Stimulated activated CD8-positive, alpha-beta memory T cell treated with anti-CD3 and anti-CD28 coated beads, Interleukin-2, amount 100 ng/mL, for 1 hour (primary cell): ENCODE measurements at regions not wholly inside any gene's neighbourhood (a gene's known extent, or its start where the extent isn't known, plus 50 kb on each side); places are given as distances from the start of the nearest gene placed in this dataset.

ENCODE experiments used
- DNase-seq, 2 donors: peaks; one replicate each; pipeline ENCODE4 v3.0.0-alpha.2; 2020; ENCODE audit warnings: low read depth in 2 of 2

DNA sequence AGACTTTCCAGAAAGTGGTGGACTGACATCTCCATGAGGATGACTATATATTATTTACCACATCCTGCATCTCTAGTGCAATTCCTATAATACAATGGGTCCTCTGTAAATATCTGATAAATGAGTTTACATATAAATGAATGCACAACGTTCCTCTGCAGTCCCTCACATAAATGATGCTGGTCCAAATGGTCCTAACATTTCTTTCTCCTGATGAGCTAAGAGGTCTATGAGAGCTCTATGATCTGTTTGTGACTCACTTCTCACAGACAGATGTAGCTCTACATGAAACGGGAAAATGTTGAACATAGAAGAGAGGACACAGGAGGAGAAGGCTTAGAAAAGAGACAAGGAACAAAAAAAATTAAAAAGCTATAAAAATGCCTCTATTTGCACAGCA is 201.2 kb upstream of the PIK3C3 start:
- no peak for DNase-seq

DNA sequence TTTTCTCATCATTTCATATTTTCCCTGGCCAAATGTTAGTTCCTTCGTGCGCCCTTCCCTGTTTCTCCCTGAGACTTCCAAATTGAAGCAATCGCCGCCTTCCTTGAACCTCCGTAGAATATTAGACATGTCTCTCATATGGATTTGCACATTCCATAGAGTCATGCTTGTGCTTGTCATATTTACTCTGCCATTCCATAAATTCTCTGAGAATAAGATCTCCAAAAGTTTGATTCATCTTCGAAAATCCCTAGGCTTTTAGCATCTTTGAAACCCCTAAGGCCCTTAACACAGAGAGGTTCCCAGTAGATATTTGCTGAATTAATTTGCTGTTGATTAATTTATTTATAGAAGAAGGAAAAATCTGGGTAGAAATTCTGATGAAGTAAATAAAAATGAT is 202.2 kb upstream of the PIK3C3 start:
- DNase-seq: no peak

DNA sequence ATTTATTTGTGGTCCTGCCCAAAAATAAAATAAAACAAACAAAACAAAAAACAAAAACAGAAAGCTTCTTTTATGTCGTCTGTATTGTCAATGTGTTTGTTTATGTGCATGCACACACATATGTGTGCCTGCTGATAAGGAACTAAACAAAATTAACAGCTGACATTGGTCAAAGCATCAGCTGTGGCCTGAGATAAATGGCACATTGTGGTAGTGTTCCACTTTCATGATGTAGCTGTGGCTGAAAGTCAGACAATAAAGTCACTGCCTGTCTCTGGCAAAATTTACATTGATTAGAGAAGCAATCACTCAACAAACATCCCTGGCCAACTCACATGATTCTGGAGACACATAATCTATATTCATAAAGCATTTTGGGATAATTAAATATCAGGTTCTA is 203.4 kb upstream of the PIK3C3 start:
- DNase-seq: no peak

DNA sequence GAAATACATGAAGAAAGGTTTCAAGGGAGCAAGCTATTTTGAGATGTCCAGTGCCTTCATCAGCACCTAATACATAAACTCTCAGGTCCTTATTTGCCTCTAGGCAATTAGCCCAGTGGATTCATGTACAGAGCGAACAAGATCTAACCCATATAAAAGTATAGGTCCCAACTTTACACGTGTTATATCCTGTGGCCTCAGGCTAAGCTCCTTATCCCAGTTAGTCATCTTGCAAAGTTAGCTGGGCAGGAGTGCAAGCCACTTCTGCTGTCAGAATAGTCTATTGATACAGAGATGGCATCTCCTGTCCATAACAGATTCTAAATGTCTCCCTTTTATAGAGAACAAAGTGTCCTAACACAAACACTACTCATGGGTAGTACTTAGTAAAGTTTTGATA is 203.9 kb upstream of the PIK3C3 start:
- DNase-seq: no peak

DNA sequence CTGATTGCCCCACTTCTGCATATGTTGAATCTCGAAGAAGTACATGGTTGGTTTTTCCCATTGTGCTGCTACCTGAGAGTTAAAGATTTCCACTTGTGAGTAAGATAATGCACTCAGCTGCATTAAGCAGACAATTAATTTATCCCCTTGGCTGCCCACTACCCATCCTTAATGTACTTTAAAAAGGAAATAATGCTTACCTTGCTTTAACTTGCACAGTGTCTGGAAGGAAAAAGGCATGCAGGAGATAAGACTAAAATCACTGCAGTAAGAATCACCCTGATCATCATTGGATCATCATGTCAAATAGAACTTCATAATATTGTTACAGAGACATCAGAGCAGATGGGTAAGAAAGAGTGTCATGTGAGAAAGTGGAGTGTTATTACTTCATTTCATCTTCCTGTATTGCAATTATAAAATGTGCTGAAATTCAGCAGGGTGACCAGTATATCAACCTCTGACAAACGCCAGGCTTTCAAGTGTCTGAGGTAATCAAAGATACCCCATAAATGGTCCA is 207.3 kb upstream of the PIK3C3 start:
- DNase-seq: no peak

DNA sequence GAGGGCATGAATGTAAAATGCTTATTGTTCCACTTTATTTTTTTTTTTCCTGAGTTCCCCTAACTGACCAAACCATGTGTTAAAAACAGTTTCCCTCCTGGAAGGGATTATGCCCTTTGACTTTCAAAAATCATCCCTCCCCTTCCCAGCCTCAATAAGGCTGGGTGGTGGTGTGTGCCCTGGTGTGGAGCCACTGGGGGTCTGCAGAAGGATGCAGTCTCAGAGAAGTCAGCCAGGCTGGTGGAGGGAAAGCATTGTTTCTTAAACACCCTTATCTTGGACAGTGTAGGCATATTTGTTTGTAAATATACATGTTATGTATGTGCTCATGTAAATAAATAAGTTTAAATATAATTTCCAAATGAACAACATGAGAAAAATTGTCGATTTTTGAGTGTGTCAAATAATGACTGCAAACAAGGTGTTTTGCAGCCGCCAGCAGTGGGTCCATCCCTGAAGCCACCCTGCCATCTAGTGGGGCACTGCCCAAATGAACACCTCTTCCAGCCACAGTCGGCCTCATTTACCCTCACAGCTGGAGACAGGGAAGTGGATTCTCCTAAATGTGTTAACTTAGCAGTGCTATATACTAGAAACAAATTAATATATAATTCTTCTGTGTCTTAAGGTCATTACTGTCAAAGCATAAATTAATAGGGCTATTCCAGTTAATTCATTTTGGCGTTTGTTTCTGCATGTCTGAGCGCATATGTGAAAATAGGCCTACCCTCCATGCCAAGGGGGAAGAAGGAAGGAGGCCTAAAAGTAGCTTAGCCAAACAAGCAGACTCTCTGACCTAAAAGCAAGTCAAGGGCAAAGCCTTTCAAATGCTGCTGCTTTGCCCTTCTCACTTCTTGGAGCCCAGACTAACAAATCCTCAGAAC is 209.6 kb upstream of the PIK3C3 start:
- no peak for DNase-seq

DNA sequence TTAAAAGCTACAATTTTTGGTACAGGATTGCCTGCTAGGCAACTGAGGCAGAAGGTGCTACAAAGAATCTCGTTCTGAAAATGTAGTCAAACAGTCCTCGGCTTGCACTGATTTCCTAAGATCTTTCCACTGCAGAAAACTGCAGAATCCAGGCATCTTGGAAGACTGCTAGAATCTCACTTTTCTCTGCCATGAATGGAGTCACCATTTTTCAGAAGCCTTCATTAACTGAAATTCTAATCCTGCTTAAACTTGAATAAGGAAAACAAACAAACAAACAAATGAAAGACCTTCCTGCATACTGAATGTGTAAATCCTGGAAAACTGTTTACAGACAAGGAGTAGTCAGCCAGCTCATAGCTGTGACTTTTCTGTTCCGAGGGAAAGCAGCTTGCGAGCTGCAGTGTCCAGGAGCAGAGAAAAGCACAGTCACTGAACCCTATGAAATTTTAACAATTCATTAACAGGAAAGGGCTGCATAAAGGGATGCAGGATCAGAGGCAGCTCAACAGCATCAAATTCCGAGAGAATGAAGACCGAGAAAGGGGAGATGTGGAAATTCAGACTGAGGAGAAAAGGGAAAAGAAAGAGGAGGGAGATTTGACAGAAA is 210.5 kb upstream of the PIK3C3 start:
- no peak for DNase-seq

DNA sequence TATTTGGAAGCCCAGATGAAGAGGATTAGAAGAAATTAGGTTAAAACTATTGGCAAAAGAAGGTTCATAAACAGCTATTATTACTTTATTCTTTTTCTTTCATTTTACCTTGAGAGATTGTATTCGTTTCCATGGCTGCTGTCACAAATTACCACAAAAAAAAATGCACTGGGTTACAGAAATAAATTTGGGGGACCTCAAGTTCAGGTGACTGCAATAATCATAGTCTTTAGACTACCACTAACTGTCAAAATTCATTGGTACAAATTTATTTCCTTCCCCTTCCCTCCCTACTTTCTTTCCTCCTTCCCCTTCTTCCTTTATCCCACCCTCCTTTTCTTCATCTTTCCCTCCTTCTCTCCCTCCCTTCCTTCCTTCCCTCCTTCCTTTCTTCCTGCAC is 217.8 kb upstream of the PIK3C3 start:
- no peak for DNase-seq

DNA sequence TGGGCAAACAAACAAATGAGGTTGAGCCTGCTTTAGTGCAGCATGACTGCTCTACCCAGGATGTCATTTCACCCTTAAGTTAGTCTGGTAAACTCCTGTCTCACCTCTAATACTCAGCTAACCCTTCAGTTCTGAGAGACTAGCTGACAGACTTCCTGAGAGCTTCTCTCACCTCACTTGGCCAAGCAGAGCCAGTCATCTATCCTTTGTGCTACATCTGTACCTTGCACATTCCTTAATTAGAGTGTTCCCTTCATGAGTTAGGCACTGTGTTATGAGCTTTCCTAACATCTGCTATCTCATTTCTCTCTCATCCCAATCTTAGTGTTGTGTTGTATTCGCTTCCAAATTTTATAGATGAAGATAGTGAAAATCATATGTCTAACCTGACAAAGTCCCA is 220.1 kb upstream of the PIK3C3 start:
- DNase-seq: no peak

DNA sequence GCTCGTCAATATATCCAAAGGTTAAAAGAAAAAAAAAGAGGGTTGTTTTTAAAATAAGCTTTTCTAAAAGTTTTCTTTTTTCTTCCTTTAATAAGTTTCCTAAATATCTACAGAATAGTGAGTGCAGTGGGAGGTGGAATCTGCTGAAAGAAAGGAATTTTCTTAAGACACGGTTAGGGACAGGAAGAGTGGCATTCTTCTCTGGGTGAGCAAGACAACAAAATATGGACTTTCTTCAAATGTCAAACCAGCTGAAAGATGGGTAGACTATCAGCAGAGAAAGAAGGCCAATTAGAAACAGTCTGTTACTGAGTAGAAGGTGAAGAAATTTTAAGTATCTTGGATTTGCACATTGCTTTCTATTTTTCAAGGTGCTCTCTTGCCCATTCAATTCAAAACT is 222.7 kb upstream of the PIK3C3 start:
- no peak for DNase-seq

DNA sequence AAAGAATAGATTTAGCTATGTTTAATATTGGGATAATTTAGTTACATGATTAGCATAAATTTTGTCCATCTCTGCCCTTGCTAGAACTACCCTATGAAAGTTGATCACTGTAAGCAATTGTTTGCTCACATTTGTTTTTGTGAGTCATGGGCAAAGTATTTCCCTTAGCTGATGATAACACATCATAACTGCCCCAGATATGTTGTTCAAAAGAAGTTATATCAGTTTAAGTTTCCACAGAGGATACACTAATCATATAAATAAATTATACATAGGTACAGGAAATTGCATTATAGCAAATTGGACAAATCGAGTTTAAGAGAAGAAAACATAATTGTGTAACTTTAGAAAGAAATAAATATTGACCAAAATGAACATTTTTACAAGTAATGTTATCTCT is 223.2 kb upstream of the PIK3C3 start:
- DNase-seq: no peak

DNA sequence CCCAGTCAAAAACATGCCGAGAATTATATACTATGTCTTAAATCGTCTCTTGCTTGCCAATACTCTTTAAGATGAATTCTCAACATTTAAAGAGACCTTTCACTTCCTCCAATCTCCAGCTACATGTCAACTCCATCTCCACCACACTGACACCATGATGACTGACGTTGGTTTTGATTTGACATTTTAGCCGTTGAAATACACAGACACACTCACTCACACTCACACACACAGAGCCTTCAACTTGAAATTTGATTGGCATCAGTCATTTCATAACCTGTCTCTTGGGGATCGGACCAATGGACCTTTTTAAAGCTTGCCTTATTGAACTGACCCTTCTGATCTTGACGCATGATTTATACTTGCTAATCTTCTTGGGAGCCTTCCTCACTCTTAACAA is 230.8 kb upstream of the PIK3C3 start:
- no peak for DNase-seq

DNA sequence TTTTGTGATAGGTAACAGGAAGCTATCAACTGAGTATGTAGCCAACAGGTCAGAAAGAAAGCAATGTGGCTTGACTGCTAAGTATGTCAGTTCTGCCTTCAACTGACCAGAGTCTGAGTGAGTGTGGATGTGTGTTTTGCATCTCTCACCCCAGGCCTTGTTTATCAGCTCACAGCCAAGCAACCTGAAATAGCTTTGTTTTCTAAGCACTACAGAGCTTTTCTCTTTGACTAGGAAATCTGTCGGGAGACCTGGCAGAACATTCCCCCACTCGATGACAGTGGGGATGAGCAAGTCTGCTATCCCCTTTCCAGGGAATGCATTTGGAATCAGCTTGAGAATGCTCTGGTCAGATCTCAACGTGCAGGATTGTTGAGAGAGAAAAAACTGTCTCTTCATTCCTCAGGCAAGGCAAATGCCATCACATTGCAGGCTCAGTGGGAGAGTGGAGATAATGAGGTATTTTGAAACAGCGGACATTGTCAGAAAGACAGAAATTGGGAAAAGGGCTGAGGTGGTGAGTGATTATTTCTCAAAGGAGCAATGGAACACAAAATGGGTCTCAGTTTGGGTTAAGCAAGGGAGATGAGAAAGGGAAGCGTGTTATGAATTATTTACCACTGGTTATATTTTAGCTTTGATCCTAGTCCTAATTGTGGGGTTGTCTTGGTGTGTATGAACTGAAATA is 233.8 kb upstream of the PIK3C3 start:
- DNase-seq: no peak

DNA sequence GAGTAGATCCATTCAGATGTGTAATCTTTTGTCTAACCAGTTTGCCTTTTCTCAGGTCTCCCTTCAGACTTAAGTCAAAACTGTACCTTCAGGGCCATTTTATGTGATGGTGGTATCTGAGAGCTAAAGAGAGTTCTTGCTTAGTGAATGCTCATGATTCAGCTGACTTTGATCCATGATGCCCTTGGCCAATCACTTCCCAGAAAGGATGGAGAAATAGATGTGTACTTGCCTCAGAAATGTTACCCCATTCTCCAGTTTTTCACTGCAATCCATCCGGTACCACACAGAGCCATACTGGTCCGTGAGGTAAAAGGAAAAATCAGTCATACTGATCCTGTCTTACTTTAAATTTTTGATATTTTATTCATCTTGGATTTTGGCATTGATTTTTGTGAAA is 234.8 kb upstream of the PIK3C3 start:
- no peak for DNase-seq

DNA sequence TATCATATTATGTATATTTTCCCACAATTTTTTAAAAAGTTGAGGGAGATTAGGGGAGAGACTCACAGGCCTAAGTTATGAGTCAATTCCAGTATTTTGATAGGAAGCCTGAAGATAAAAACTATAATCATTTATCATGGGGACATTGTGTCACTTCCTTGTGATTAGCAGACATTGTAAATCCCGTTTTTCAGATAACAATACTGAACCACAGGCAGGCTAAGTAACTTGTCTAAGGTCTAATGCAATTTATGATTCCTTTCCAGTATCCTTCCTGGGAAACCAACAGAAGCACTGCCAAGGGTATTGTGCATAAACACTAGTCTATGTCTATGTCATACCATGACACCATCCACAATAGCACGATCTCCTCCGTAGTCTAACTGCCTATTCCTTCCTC is 235.2 kb upstream of the PIK3C3 start:
- no peak for DNase-seq

DNA sequence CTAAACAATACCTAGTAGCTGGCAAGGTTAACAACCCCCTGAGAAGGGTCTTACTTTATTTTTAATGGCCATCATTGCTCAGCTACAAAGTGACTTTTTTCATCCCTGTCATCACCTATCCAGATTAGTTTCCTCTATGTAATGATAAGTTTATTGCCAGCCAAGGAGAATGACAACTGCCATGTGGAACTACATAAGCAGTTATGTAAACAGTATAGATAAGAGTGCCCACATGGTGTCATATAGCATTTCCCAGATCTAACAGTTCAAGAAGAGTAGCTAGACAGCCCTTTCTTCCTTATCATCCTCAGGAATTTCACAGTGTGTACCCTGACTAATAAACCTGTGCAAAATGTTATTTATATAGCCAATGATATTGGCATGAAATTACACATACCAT is 240.2 kb upstream of the PIK3C3 start:
- no peak for DNase-seq

DNA sequence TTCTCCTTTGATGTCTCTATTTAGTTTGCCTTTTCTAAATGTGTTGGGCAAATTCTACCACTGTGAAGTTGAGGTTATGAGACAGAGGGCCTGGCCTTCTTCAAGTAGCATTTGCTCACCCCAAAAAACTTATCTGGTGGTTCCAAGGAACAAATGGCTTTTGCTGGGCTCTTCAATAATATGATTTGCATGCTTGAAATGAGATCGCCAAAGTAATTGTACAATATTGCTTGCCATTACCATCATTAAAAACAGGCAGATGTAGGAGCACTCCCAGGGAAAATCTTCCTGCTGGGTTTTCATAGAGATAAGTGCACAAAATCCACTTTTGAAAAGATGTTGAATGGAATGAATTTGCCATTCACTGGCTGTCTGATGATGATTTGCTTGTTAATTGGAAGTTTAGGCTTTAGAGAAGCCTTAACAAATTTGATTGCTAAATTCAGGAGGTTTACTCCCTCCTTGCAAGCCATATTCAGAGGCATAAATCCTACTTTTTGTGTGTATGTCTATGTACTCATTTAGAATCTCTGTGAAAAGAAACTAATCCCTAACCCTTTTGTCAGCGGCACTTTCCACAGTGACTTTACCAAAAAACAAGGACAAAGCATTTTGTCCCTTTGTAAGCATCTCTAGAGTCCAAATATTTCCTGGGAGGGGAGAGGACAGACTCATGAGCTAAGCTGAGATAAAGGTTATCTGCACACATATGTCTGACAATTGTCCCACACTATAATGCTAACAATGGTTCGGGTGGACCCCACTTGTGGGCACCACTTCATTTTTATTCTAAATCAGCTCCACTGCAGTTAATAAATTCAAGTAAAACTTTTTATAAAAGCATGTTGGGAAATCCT is 240.8 kb upstream of the PIK3C3 start:
- no peak for DNase-seq

DNA sequence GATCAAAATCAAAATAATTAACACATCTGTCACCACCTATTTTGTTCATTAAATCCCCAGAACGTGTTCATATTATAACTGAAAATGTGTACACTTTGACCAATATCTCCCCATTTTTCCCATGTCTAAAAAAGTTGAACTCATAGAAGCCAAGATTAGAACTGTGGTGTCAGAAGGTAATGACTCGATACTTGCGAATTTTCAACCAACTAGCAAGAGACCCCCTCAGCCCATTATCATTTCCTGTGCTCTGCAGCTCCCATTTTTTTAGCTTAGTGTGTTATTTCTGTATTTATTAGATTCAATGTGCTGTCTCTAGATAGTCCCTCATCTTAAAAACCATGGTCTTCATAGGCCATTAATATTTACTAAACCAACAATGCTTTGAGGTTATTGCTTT is 248.7 kb upstream of the PIK3C3 start:
- DNase-seq: no peak

DNA sequence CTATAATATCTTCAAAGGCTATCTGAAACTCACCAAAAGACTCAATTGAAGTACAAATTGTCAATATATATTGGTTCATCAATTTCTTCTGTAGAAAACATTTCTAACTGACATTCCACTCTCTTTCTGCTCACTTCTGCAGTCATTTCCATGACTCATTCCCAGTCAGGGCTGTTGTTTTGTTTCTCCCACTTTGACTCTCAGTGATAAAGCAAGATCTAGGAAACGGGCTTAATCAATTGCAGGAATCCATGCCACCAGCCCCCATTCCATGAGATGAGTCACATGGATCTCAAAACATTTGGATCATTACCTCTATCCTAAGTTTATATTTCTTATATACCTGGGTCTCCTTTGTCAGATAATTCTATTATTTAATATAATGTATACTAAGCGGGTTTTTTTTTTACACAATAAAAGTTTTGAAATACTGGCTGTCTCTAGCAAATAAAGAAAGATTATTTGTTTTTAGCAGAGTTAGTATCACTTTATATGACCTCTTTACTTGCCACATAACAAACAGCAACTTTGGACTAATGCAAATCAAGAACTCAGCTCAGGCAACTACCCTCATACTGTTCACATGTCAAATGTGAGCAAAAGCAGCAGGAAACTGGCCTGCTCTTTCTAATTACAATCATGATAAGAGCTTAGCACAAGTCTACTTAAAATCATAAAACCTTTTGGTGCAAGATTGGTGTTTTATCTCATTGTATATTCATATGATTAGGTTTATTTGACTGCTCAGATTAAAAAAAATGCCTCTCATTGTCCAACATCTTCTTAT is 251.1 kb upstream of the PIK3C3 start:
- no peak for DNase-seq

DNA sequence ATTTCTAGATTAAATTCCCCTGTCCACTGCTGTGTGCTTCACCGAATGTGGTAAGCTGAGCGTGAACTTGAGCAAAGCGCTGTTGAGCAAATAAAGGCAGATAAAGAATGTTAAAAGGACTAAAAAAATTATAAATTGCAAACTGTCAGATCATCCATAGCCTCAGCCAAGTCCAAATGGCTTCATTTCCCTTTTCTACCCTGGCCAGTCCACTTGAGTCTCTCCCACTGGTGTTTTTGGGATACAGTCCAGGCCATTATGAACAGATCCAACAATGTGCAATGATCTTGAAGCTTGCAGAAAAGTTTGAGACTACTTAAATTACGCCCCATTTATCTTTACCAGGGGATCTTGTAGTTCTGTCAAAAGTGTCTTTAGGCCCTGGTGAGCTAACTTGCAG is 254.6 kb upstream of the PIK3C3 start:
- no peak for DNase-seq

DNA sequence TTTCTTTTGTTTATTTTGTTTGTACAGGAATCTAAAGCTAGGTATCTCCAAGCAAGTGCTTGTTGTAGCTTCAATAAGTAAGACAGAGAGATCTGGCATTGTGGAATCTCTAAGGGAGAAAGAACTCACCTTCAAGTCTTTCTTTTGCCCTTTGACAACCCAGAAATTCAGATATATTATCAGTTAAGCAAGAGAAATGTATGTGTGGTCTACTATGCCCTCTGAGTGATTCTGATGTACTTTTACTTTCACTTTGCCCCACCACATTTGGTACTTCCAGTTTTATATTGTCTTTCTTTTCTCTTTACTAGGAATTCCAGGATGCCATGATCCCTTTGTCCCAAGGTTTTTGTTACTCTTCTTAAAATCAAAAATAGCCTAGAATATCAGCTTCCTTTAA is 259.6 kb upstream of the PIK3C3 start:
- DNase-seq: no peak
